Astrocyte of the spinal cord (primary cell): ENCODE measurements at regions not wholly inside any gene's neighbourhood (a gene's known extent, or its start where the extent isn't known, plus 50 kb on each side); places are given as distances from the start of the nearest gene placed in this dataset.

Source experiments
- DNase-seq: peaks from one replicate; pipeline ENCODE4 v3.0.0; 2011; ENCODE audit warnings: low read depth, low spot score
- H3K4me3 ChIP-seq: 2 replicates; pipeline ENCODE4 v1.5.1; 2011; ENCODE audit warnings: low read depth, mild to moderate bottlenecking, low read length, moderate library complexity
- in situ Hi-C: cut with HindIII; loops from 2 replicates; pipeline ENCODE4 v1.10.0; 2017; ENCODE audit warnings: low sequenced_read_pairs
- TF ChIP-seq, protein P1 (sequence below): IDR thresholded peaks from 2 replicates; pipeline ENCODE4 v1.5.1; 2012; ENCODE audit warnings: low read depth, mild to moderate bottlenecking, low read length, inconsistent platforms

DNA sequence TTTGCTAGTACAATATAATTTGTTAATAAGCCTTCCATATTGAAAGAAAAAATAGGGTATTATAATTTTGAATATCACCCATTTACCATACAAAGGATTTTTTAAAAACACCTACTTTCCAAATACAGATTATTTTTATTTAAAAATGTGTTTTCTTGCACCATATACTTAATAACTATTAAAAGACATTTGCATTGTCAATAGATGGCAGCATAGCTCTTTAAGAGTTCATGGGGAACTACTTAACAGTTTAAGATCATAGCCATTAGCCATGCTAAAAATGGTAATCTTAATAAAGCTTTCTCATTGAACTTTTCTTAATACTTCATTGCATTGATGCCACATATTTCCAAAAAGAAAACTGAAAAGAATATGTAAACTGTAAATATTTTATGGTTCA lies 1995.9 kb downstream of the C4orf33 start:
- in situ Hi-C loops = no loop called here
- no peak overlapping the region for H3K4me3 ChIP-seq
- DNase-seq = peak; percentile 64
- TF ChIP-seq, protein P1, sequence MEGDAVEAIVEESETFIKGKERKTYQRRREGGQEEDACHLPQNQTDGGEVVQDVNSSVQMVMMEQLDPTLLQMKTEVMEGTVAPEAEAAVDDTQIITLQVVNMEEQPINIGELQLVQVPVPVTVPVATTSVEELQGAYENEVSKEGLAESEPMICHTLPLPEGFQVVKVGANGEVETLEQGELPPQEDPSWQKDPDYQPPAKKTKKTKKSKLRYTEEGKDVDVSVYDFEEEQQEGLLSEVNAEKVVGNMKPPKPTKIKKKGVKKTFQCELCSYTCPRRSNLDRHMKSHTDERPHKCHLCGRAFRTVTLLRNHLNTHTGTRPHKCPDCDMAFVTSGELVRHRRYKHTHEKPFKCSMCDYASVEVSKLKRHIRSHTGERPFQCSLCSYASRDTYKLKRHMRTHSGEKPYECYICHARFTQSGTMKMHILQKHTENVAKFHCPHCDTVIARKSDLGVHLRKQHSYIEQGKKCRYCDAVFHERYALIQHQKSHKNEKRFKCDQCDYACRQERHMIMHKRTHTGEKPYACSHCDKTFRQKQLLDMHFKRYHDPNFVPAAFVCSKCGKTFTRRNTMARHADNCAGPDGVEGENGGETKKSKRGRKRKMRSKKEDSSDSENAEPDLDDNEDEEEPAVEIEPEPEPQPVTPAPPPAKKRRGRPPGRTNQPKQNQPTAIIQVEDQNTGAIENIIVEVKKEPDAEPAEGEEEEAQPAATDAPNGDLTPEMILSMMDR = peak; percentile 47

- H3K4me3 ChIP-seq = no peak overlapping the region
- DNase-seq = no peak
- TF ChIP-seq, protein P1 = no peak
- in situ Hi-C loops = no loop called here
Measured at GRCh38 chr4:131093303-131093702, 1997.4 kb downstream of the C4orf33 start.

- no peak overlapping the region for H3K4me3 ChIP-seq
- TF ChIP-seq, protein P1 = no peak
- DNase-seq = no peak
- in situ Hi-C loops = no loop called here
Measured at GRCh38 chr4:131098976-131099375, 2003.0 kb downstream of the C4orf33 start.

GRCh38 chr4:131113273-131113672 lies 2017.3 kb downstream of the C4orf33 start:
- TF ChIP-seq, protein P1 = no peak
- in situ Hi-C loops = no loop called here
- no peak overlapping the region for H3K4me3 ChIP-seq
- DNase-seq = no peak

DNA sequence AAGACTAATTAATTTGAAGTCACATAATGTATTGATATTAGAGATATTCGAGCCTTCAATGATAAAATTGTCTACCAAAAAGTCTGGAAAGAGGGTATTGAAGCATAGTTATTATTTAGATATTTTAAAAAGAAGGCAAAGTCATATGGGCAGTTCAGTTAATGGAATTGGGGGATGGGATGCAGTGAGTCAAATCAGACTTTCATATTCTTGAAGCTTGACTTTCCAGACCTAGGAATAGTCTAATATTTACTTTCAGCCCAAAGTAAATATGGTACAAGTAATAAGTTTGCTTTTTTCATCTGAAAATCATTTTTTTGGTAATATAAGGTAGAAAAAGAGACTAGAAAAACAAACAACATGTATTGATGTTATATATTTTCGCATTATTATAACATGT lies 2017.8 kb downstream of the C4orf33 start:
- DNase-seq = no peak
- in situ Hi-C loops = no loop called here
- no peak overlapping the region for H3K4me3 ChIP-seq
- TF ChIP-seq, protein P1 = no peak

DNA sequence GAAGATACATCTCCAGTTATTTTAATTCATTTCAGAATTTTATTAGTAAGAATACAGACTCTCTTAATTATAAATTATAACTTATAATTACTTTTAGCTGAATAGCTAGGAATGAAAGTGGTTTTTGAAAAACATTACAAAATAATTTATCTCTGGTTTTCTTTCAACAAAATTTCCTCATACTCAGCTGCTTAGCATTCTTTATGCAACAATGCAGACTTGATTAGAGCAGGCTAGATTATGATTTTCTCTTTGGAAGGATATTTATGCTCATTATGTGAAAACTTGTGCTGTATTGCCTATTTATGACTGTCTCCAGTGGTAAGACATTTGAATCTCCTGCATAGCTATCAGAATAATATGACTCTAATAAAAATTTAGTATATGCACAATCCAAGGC lies 2023.7 kb downstream of the C4orf33 start:
- TF ChIP-seq, protein P1 = no peak
- no peak overlapping the region for H3K4me3 ChIP-seq
- in situ Hi-C loops = no loop called here
- DNase-seq = no peak

- no peak overlapping the region for H3K4me3 ChIP-seq
- no peak for DNase-seq
- TF ChIP-seq, protein P1 = no peak
- in situ Hi-C loops = no loop called here
Measured at GRCh38 chr4:131137196-131137595, 2011.9 kb upstream of the PCDH10 start.
